ENCODE measurements at regions not wholly inside any gene's neighbourhood (a gene's known extent, or its start where the extent isn't known, plus 50 kb on each side); places are given as distances from the start of the nearest gene placed in this dataset.

- Mint-ChIP-seq H3K4me1 (no peaks in the 10 kb centered on the region), H3K4me3 (no peak overlapping the region), H3K27ac (no peak overlapping the region), H3K9me3 (no peaks in the 10 kb centered on the region), H3K27me3 (ENCODE audit: insufficient read depth) (peaks cover 1% of the 10 kb centered on the region), H3K36me3 (ENCODE audit: low read depth) (no peaks in the 10 kb centered on the region)
- H3K27ac ChIP-seq (ENCODE audit: low read depth, low read length), result no peak overlapping the region
- no peak overlapping the region for H3K4me3 ChIP-seq (ENCODE audit: low read length)
- no peak for DNase-seq
- no peaks in the 10 kb centered on the region for H3K9me3 ChIP-seq (ENCODE audit: control insufficient read depth, low read length)
- 91 to 100% methylated on average over 3 to 6 of the region's 6 CpGs for WGBS, 2 experiments (ENCODE audit: insufficient coverage in 1 of 2, insufficient read length in 1 of 2)
- H3K36me3 ChIP-seq (ENCODE audit: control insufficient read depth, insufficient read depth, low read length), result no peaks in the 10 kb centered on the region
- no peaks in the 10 kb centered on the region for H3K4me1 ChIP-seq (ENCODE audit: control insufficient read depth, insufficient read depth, low read length)
- no peak for TF ChIP-seq CTCF (conservative IDR thresholded peaks at IDR 0.05)
- H3K9ac ChIP-seq (ENCODE audit: extremely low read depth, low read length, poor library complexity, severe bottlenecking), result no peak overlapping the region
- H3K27me3 ChIP-seq (ENCODE audit: control insufficient read depth, insufficient read depth, low read length, poor library complexity, severe bottlenecking), result no peaks in the 10 kb centered on the region
These were observed 361.3 kb upstream of the LYPLAL1 start for GRCh38 chr1:218812360-218812759.

- peaks cover 2% of the 10 kb centered on the region for H3K27me3 Mint-ChIP-seq (ENCODE audit: insufficient read depth)
- H3K27me3 ChIP-seq (ENCODE audit: control insufficient read depth, insufficient read depth, low read length, poor library complexity, severe bottlenecking), result no peaks in the 10 kb centered on the region
- no peak overlapping the region for H3K9ac ChIP-seq (ENCODE audit: extremely low read depth, low read length, poor library complexity, severe bottlenecking)
- no peak for DNase-seq
- no peaks in the 10 kb centered on the region for H3K9me3 Mint-ChIP-seq
- H3K36me3 Mint-ChIP-seq (ENCODE audit: low read depth), result no peaks in the 10 kb centered on the region
- WGBS, 2 experiments (ENCODE audit: insufficient coverage in 1 of 2, insufficient read length in 1 of 2), result 88 to 92% methylated on average over 1 of the region's 1 CpG
- TF ChIP-seq CTCF (conservative IDR thresholded peaks at IDR 0.05), result no peak
- no peak overlapping the region for H3K4me3 ChIP-seq (ENCODE audit: low read length)
- no peaks in the 10 kb centered on the region for H3K36me3 ChIP-seq (ENCODE audit: control insufficient read depth, insufficient read depth, low read length)
- H3K4me3 Mint-ChIP-seq, result no peak overlapping the region
- H3K9me3 ChIP-seq (ENCODE audit: control insufficient read depth, low read length), result no peaks in the 10 kb centered on the region
- H3K4me1 ChIP-seq (ENCODE audit: control insufficient read depth, insufficient read depth, low read length), result no peaks in the 10 kb centered on the region
- no peaks in the 10 kb centered on the region for H3K4me1 Mint-ChIP-seq
- H3K27ac ChIP-seq (ENCODE audit: low read depth, low read length), result no peak overlapping the region
- no peak overlapping the region for H3K27ac Mint-ChIP-seq
These were observed 360.4 kb upstream of the LYPLAL1 start for GRCh38 chr1:218813237-218813636.

GRCh38 chr1:218815076-218815475 is 358.6 kb upstream of the LYPLAL1 start:
- Mint-ChIP-seq H3K4me3 (no peak overlapping the region), H3K4me1 (no peaks in the 10 kb centered on the region), H3K36me3 (ENCODE audit: low read depth) (no peaks in the 10 kb centered on the region), H3K27me3 (ENCODE audit: insufficient read depth) (peaks cover 2% of the 10 kb centered on the region), H3K27ac (no peak overlapping the region), H3K9me3 (no peaks in the 10 kb centered on the region)
- Histone ChIP-seq H3K36me3 (ENCODE audit: control insufficient read depth, insufficient read depth, low read length) (no peaks in the 10 kb centered on the region), H3K9me3 (ENCODE audit: control insufficient read depth, low read length) (no peaks in the 10 kb centered on the region), H3K4me3 (ENCODE audit: low read length) (no peak overlapping the region), H3K9ac (ENCODE audit: extremely low read depth, low read length, poor library complexity, severe bottlenecking) (no peak overlapping the region), H3K27me3 (ENCODE audit: control insufficient read depth, insufficient read depth, low read length, poor library complexity, severe bottlenecking) (no peaks in the 10 kb centered on the region), H3K27ac (ENCODE audit: low read depth, low read length) (no peak overlapping the region), H3K4me1 (ENCODE audit: control insufficient read depth, insufficient read depth, low read length) (no peaks in the 10 kb centered on the region)
- WGBS, 2 experiments (ENCODE audit: insufficient coverage in 1 of 2, insufficient read length in 1 of 2), result 60 to 93% methylated on average over 1 to 2 of the region's 2 CpGs
- no peak for TF ChIP-seq CTCF (conservative IDR thresholded peaks at IDR 0.05)
- no peak for DNase-seq

Measured in endodermal cell (in vitro differentiated cells).